ENCODE measurements at regions not wholly inside any gene's neighbourhood (a gene's known extent, or its start where the extent isn't known, plus 50 kb on each side); places are given as distances from the start of the nearest gene placed in this dataset.

DNA sequence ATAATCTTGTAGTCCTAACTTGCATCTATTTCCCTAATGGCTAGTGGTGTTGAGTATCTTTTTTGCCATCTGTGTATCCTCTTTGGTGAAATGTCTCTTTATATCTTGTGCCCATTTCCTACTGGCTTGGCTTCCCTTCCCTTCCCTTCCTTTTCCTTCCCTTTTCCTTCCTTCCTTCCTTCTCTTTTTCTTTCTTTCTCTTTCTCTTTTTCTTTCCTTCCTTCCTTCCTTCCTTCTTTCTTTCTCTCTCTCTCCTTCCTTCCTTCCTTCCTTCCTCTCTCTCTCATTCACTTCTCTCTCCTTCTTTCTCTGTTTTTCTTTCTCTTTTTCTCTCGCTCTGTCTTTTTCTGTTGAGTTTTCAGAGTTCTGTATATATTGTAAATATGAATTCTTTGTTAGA lies 61.5 kb upstream of the SLC4A4 start:
- no peak for DNase-seq (ENCODE audit: low read depth)

DNA sequence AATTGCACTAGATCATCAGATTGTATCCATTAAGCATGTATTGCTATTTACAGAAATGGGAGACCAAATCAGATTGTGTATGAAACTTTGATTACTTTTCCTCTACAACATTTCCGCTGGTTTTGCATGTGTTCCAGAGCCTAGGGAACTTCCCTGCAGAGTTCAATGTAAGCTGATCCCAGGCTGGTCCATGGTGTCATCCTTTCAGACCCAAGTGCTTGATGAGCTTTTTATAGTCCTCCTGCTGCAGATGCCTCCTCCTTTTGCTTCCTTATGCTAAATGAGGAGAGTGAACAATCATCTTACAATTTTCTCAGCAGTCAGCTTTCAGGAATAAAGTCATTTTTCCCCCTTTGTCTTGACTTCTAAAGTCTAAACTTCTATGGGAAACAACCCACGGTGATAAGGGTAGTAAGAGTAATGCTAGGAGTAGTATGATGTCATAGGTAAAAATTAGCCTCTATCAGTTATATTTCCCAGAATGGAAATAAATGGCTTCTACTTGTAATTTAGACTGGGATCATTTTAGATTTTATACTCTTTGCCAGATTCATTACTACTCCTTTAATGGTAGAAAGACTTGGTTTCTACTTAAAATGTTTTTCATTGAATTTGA lies 55.1 kb upstream of the SLC4A4 start:
- no peak for DNase-seq (ENCODE audit: low read depth)

DNA sequence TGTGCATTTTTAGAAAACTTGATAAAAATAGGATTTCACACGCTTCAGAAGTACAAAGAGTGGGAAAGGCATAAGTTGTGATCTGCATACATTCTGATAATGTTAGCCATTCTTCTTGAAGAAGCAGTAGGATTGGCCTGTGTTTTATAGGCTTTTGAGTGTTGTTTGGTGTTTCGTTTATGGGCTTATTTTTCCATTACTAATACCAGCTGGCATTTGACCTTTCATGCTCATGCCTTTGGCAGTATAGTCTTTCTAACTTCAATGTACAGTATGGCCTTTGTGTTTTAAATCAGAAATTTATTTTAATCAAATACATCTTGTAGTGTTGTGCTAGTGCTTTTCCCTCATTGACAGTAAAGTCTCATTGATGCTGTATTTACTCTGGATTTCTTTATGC lies 51.5 kb upstream of the SLC4A4 start:
- no peak for DNase-seq (ENCODE audit: low read depth)

DNA sequence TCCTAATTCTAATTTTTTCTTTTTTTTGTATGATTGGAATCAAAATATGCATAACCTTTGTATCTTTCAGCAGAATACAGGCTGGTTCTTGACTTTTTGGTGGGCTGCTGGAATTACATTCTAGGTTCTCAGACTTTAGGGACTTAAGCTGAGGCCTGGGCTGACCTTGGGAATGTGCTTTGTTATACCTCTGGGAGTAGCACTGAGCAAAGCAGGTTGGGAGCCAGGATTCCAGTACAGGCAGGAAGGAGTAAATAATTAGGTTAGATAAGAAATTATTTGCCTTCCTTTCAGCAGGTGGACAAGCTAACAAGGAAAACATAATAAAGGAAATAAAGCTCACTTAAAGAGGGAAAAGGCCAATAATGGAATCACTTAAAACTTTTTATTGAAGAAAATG lies 49.9 kb upstream of the SLC4A4 start:
- DNase-seq (ENCODE audit: low read depth): no peak

Data from stimulated activated CD8-positive, alpha-beta memory T cell treated with anti-CD3 and anti-CD28 coated beads, Interleukin-4, amount 100 ng/mL, for 24 hours (primary cell).